CD4-positive, alpha-beta T cell treated with Interleukin-10 for 1 hour (primary cell): ENCODE measurements at regions not wholly inside any gene's neighbourhood (a gene's known extent, or its start where the extent isn't known, plus 50 kb on each side); places are given as distances from the start of the nearest gene placed in this dataset.
A peak's percentile ranks its signal among the peaks of the same experiment; 100 is the strongest.

Experiments used
- DNase-seq: peaks from one replicate; pipeline ENCODE4 v3.0.0-alpha.2; 2020

DNA sequence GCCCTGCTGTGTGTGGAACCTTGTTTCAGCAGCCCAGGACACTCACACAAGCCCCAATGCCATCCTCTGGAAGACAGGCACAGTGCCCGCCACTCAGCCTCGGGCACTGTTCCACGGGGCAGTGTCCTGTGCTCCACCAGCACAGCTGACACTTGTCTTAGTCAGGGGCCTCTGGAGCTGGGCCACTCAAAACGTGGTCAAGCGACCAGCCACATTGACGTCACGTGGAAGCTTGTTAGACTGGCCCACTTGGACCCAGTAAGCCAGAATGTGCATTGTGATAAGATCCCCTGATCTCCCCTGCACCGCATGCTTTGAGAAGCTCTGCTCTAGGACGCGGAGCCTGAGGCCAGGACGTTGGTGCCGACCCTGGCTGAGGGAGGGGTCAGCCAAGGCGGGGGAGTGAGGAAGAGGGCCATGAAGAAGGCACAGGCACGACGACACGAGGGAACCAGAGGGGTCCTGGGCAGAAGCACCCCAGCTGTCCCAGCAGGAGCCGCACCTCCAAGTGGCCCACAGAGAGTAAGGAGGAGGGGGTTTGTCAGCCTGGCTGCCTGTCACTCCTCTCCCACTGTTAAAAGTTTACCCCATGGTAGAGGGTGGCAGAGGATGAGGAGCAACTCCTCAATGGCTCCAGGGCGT lies 64.6 kb downstream of the LINC01488 start:
- no peak for DNase-seq

DNA sequence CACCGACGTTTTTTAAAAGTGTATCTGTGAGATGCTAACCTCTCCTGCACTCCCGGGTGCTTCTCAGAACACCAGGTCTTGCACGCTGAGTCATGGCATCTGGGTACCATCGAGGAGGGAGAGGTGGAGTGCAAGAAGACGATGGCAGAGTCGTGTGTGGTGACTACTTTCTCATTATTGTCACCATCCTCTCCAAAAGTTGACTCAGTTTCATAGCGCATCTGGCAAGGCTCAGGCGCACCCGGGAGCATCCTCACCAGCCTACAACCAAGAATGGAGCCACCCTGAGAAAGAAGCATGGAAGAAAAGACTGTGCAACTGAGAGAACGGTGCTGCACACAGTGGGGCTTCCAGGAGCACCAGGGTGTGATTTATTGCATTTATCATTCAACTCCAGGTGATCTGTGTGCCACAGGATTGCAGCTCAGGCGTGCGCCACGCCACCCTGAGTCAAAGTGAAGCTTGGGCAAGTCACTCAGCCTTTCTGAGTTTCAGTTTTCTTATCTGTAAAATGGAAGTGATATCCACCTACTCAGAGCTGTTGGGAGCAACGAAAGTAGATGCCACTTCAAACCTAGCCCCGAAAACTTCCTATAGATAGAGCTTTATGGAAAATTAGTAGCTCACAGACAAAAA lies 65.4 kb downstream of the LINC01488 start:
- DNase-seq = no peak

DNA sequence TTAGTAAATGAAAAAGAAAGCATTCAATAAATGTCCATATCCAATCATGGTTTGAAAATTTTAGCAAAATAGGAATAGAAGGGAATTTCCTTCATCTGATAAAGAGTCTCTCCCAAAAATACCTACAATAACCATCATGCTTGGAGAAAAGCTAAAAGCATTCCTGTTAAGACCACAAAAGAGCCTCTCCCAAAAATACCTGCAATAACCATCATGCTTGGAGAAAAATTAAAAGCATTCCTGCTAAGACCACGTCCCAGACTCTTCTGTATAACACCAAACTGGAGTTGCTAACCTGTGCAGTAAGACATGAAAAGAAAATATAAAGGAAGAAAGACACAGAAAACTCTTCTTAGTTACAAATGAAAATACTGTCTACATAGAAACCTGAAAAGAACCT lies 69.4 kb downstream of the LINC01488 start:
- no peak for DNase-seq

DNA sequence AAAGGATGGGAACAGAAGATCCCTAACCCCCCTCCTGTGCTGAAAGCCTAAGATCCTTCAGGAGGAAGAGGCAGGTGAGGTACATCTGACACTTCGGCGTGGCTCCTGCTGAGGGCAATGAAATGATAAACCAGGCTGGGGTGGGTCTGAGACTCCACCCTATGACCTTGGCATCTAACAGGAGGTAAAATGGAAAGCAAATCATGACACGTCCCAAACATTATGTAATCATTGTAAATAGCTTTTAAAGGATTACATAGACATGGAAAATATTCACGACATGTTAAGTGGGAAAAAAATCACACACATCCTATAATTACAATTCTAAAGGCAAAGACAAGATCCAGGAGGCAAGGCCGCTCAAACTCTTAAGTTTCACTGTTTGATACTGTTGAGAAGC lies 70.5 kb downstream of the LINC01488 start:
- no peak for DNase-seq

DNA sequence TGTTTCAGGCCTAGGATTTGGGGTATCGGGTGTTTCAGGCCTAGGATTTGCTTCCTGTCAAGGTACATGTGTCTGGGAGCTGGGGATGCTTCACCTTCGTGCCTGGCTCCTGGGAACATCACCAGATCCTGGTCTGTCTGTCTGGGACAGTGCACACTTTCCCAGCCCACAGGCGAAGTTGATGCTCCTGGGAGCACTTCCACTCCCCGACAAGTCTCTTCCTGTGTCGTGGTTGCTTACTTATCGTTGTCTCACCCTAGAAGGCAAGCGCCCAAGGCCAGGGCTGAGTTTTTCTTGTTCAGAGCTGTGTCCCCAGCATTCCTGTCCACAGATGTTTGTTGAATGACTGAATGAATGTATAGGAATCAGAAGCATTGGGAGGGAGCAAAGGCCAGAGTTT lies 71.5 kb downstream of the LINC01488 start:
- DNase-seq = no peak

DNA sequence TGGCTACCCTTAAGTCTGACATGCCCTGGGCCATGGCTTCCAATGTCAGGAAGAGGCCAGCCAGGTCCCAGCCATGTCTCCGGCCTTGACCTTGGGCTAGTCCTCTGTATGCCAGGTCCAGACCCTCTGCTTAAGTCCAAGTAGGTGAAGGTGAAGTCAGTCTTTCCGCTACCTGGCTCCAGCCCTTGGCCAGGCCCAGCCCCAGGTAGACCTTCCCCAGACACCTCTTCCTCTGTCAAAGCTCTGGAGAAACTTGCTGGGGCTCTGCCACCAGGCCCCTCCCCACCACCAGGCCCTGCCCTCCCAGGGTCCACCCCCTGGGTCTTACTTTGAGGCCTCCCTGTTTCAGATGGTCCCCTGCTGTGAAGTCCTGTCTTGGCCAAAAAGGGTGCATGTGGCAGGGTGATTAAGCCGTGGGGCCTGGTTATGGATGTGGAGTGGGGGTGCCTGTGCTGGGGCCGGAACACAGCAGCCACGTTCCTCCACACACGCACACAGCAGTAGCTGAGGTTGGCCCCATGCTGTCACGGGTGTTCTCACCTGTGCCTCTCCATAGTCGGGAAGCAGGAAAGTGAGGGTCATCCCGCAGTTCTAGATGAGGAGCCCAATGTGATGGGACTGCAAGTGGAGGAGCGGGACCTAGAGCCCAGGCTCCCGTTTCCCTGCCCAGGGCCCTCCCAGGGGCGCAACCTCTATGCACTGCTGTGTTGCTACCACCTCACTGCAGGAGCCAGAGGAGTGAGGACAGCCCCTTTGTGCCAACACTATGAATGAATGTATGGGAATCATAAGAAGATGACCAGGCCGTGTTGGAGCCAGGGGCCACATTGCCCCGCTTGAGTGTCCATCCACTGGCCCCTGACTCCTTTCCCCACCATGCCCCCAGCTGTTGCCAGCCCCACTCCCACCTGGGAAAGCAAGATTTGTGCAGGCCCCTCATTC lies 72.2 kb downstream of the LINC01488 start:
- no peak for DNase-seq

DNA sequence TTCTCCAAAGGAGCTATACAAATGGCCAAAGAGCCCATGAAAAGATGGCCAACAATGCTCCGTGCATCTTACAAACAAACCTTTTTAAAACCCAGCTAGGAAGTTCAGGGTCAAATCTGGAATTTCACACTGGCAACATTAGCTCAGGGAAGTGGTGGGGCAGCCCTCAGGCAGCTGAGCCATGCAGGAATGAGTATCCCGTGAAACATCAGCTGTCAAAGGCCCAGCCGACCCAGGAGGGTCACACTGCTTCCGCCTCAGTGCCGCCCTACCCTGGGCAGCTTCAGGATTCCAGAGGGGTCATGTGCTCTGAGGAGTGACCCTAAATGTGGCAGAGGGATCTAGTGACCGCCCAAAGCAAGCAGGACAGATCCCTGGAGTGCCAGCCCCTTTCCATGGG lies 73.4 kb downstream of the LINC01488 start:
- DNase-seq = no peak

DNA sequence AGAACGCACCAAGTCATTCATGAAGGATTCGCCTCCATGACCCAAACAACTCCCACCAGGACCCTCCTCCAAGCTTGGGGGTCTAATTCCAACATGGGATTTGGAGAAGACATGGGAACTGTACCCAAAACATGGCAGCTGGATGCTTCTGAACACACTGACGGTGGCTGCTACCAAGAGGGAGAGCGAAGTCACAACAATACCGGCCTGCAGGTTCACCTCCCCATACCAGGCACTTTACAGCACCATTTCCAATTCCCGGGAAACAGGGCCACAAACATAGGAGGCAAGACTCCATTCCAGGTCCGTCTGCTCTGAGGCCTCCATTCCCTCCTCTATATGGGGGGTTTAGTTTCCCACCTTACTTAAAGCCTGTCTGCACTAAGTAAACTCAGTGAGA lies 75.8 kb downstream of the LINC01488 start:
- no peak for DNase-seq

DNA sequence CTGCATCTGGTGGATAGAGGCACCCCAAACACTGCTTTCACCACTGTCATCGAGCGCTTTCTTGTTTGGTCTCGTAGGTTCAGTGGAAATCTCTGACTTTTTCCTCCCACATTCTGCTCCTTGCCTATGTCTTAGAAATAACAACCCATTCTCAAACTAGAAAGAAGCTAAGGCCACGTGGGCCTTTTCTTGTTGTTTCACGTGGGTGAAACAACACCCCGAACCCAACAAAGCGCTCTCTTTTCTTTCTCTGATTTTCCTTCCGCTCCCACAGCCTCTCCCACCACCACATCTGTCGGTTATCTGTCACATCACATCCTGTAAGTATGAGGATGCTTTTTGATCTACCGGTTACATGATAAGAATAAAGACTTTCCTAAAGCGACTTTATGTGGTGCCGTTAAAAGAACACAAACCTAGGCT lies 77.1 kb downstream of the LINC01488 start:
- peak; percentile 42 for DNase-seq

DNA sequence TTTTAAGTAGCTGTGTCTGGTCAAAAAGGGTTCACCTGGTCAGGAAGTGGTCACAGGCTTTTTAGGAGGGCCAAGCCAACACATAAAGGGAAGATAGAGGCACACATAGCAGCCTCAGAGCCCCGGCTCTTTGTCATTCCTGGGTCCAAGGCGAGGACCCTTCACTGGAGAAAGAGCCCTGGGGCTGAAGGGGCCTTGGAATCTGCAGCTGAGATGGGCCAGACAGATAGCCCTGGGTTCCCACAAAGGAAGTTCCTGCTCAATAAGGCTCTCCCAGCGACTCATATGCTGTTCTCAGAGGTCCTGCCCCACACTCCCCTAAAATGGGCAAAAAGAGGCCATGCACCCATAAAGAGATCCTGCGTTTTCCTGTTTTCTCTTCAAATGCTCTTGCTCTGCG lies 77.7 kb downstream of the LINC01488 start:
- no peak for DNase-seq

DNA sequence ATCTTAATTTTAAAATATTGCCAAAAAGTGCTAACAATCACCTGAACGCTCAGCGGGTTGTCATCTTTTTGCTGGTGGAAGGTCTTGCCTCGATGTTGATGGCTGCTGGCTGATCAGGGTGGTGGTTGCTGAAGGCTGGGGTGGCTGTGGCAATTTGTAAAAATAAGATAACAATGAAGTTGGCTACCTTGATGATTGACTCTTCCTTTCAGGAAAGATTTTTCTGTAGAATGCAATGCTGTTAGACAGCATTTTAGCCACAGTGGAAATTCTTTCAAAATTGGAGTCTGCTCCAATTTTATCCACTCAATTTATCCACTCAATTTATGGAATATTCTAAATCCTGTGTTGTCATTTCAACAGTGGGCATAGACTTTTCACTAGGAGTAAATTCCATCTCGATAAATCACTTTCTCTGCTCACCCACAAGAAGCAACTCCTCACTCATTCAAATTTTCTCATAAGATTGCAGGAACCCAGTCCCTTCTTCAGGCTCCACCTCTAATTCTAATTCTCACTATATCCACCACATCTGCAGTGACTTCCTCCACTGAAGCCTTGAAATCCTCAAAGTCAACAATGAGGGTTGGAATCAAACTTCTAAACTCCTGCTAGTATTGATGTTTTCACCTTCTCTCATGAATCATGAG lies 78.8 kb downstream of the LINC01488 start:
- DNase-seq = no peak

DNA sequence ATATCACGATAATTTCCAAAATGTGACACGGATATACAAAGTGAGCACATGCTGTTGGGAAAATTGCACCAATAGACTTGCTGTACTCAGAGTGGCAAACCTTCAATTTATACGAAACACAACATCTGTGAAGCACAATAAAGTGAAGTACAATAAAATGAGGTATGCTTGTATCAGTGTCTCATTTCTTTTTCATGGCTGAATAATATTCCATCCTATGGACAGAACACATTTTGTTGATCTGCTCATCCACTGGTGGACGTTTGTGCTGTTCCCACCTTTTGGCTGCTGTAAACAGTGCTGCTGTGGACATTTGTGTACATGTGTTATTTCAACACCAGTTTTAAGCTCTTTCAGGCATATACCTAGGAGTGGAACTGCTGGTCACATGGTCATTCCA lies 78.7 kb upstream of the CCND1 start:
- no peak for DNase-seq

DNA sequence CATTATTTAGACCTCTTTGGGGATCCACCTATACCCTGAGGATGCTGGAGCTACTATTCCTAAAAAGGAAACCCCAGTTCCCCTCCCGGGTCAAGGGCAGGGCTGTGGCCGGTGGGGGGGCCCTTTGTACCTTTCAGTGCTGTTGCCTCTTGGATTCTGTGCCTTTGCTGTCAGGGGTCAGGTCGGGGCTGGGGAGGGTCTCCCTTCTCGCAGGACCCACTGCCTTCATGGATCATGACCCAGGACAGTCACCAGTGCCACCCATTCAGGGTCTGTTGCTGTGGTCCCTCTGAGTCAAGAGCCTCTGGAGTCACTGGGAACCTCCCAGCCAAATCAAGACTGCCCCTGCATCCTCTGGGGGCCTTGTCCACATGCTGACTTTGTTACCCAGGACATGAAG lies 78.1 kb upstream of the CCND1 start:
- no peak for DNase-seq

DNA sequence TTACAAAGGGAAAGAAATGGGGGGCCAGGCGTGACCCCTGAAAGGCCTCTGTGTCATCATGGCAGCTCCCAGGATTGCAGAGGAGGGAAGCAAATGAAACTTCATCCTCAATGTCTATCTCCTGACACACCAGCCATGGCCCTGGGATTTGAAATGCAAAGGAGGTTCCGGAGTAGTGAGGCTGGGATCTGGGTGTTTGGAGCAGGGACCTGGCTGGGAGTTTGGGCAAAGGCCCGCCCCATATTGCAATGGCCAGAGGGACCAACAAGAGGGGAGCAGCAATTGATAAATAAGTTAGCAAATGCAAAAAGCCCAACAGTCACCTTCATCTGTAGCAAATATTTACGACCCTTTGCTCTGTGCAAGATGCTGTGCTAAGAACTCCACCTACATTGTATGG lies 77.7 kb upstream of the CCND1 start:
- DNase-seq = no peak

DNA sequence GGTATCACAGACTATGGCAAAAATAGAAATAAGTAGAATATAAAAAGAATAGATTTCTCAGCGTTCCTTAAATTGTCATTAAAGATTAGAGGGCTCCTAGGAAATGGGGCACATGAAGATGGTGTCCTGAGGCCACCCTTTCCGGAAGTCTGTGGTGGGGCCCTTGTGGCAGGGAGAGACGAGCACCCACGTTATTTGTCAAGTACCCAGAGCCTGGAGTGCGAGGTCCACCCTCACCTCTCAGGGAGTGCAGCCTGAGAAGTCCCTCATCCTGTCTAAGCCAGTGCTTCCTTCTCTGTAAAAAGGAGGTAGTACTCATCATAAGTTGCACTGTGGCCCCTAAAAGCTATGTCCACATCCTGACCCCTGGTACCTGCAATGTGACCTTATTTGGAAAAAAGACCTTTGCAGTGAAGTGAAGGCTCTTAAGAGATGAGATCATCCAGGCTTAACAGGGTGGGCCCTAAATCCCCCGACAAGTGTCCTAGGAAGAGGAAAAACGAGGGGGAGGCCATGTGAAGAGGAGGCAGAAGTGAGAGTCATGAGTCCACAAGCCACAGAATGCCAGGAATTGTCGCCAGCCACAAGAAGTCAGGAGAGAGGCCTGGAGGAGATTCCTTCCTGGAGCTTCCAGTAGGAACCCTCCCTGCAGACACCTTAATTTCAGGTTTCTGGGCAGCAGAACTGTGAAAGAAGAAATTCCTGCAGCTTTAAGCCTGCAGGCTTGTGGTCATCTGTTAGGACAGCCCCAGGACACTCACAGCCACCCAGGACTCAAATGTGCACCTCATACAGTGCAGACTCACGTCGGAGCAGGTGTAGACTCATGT lies 76.8 kb upstream of the CCND1 start:
- DNase-seq = no peak

DNA sequence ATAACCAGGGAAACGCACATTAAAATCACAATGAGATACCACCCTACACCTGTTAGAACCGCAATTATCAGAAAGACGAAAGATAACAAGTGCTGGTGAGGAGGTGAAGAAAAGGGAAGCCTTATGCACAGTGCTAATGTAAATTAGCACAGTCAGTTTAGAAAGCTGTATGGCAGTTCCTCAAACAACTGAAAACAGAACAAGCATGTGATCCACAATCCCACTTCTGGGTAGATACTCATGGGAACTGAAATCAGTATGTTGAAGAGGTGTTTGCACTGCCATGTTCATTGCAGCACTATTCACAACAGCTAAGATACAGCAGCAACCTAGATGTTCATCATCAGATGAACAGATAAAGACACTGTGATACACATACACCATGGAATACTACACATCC lies 75.0 kb upstream of the CCND1 start:
- no peak for DNase-seq

DNA sequence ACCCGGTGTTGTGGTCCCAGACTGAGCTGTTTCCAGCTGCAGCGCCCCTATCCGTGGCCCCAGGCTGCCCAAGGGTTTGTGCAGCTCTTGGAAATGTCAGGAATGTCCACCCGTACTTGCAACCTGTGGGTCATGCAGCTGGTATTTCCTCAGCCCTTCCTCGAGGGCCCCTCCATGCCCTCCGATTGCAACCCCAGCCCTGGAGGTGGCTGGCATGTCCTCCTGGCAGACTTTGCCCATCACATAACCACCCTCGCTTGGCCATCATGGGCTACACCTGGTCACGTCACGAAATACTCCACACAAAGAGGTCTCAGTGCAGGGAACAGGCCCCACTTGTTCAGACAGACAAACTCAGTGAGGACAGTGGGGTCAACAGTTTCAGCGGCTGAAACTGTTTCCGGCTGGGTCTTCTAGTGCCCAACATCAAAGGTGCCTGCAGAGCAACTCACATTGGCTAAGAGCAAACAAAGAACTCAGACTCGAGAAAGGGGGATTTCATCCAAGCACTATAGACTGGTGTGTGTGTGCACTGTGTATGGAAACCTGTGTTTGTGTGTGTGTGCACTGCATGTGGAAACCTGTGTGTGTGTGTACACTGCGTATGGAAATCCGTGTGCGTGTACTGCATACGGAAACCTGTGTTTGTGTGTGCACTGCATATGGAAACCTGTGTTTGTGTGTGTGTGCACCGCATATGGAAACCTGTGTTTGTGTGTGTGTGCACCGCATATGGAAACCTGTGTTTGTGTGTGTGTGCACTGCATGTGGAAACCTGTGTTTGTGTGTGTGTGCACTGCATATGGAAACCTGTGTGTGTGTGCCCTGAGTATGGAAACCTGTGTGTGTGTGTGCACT lies 72.8 kb upstream of the CCND1 start:
- no peak for DNase-seq

DNA sequence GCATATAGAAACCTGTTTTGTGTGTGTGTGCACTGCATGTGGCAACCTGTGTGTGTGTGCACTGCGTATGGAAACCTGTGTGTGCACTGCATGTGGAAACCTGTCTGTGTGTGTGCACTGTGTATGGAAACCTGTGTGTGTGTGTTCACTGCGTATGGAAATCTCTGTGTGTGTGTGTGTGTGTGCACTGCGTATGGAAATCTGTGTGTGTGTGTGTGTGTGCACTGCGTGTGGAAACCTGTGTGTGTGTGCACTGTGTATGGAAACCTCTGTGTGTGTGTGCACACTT lies 72.2 kb upstream of the CCND1 start:
- no peak for DNase-seq

DNA sequence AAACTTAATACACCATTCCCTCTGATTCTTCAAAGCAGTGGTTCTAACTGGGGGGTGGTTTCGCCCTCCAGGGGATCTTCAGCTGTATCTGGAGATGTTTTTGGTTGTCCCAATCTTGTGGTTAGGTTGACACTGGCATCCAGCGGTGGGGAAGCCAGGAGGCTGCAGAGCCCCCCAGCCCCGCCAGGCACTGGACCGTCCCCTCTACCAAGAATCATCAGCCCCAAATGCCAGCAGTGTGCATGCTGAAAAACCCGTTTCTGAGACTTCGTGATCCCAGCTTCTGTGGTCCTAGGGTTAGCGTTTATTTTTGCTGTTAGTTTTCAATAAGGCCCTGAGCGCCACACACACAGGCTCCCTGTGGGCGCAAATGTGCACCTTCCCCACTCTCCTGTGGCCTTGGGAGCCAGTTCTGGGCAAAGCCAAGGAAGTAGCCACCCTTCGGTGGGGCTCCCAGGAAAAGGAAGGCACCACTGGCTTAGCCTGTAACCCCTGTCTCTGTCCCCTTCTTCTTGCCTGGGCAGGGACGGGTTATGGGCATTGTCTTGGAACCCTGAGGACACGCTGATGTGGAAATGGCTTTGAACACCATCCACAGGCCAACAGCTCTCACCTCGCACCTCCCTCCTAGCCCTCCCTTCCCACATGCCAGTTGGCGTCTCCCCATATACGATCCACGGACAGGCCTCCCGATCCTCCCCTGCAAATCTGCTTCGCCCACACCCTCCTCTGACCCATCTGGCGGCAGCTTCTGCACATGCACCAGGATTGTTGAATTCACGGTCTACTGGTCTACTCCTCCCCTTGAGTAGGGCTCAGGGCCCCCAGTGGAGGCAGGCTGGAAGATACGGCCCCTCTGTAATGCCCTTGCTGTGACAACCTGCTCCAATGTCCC lies 71.4 kb upstream of the CCND1 start:
- DNase-seq = no peak

DNA sequence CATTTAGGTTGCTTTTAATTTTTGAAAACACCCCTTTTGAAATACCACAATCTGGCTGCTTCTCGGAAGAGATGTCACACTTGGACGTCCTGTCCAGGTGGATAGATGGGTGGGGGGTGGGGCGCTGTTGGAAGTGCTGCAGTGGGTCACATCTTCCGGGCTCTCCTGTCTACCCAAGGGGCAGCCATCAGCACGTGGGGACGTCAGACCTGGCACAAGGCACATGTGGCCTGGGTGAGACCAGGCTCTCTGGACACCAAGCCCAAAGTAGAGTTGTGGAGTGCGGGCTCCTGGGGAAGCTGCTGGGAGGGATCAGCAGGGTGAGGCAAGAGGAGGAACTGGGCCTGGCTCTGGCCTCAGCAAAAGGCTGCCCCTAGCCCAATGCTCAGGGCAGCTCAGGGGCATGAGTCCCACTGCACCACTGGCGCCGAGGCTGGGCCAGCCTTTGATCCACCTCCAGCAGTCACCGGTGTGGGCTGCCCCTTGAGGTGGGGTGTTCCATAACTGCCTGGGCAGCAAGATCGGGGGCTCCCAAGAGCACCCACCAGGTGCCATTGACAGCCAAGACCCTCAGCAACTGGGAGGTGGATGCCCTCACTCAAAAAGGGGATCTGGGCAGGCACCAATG lies 68.6 kb upstream of the CCND1 start:
- no peak for DNase-seq
